Peyer's patch (tissue), 4 donors: ENCODE measurements at regions not wholly inside any gene's neighbourhood (a gene's known extent, or its start where the extent isn't known, plus 50 kb on each side); places are given as distances from the start of the nearest gene placed in this dataset.
"Not testable (repeated sequence)": the region's sequence is repeated elsewhere in the genome, so short reads cannot be mapped to it uniquely, and the experiment has no call there.

ENCODE experiments used
- DNase-seq, 3 donors: peaks; one replicate each; pipeline ENCODE4 v3.0.0-alpha.2; 2017 to 2019
- H3K27ac ChIP-seq, 4 donors: fragments of 200-600 bp; sonication (generic); one replicate each; pipeline ENCODE4 v1.5.1; 2016 to 2019
- H3K27me3 ChIP-seq, 2 donors: fragments of 200-600 bp; sonication (generic); one replicate each; pipeline ENCODE4 v1.5.1; 2019
- H3K36me3 ChIP-seq, 3 donors: fragments of 200-600 bp; sonication (generic); one replicate each; pipeline ENCODE4 v1.5.1; 2016 to 2019
- H3K4me1 ChIP-seq, 4 donors: fragments of 200-600 bp; sonication (generic); one replicate each; pipeline ENCODE4 v1.5.1; 2016 to 2019
- H3K4me3 ChIP-seq, 4 donors: fragments of 200-600 bp; sonication (generic); 1 replicate in 3 of 4; 2 replicates in 1 of 4; pipeline ENCODE4 v1.5.1; 2016 to 2019; ENCODE audit warnings: mild to moderate bottlenecking in 1 of 4
- H3K9me3 ChIP-seq, 4 donors: fragments of 200-600 bp; sonication (generic); one replicate each; pipeline ENCODE4 v1.5.1; 2016 to 2019; ENCODE audit warnings: mild to moderate bottlenecking in 1 of 4
- CTCF ChIP-seq, 6 experiments: fragments of 450-650 bp in 4 of 6; fragments of 200-600 bp in 2 of 6; sonication (generic) in 1 of 6; IDR thresholded peaks; one replicate each; pipeline ENCODE4 v1.5.1; 2017 to 2019; ENCODE audit warnings: antibody characterized with exemption in 6 of 6, mild to moderate bottlenecking in 3 of 6, moderate library complexity in 1 of 6
- POLR2A ChIP-seq, 2 donors: fragments of 450-650 bp; IDR thresholded peaks; one replicate each; pipeline ENCODE4 v1.5.1; 2017; ENCODE audit warnings: antibody characterized with exemption in 2 of 2, mild to moderate bottlenecking in 2 of 2, moderate library complexity in 2 of 2

- TF ChIP-seq POLR2A (IDR thresholded peaks at IDR 0.05) (no peak), CTCF (IDR thresholded peaks at IDR 0.05) (no peak)
- H3K36me3 ChIP-seq, result no peaks in the 10 kb centered on the region
- no peak overlapping the region for H3K27ac ChIP-seq
- H3K9me3 ChIP-seq, result peaks cover 0 to 4% (median 0%) of the 10 kb centered on the region in 4 donors
- no peak overlapping the region for H3K4me3 ChIP-seq
- no peaks in the 10 kb centered on the region for H3K4me1 ChIP-seq
- no peaks in the 10 kb centered on the region for H3K27me3 ChIP-seq
- no peak for DNase-seq
Observed at GRCh38 chr7:51827631-51828030, 511.0 kb upstream of the COBL start.

GRCh38 chr7:51824050-51824449 lies 507.4 kb upstream of the COBL start:
- no peaks in the 10 kb centered on the region for H3K27me3 ChIP-seq
- TF ChIP-seq CTCF (IDR thresholded peaks at IDR 0.05) (no peak), POLR2A (IDR thresholded peaks at IDR 0.05) (no peak)
- no peak overlapping the region for H3K27ac ChIP-seq
- H3K9me3 ChIP-seq, result no peaks in the 10 kb centered on the region
- no peak for DNase-seq
- no peak overlapping the region for H3K4me3 ChIP-seq
- H3K4me1 ChIP-seq, result no peaks in the 10 kb centered on the region
- no peaks in the 10 kb centered on the region for H3K36me3 ChIP-seq

GRCh38 chr7:51823437-51823836 lies 506.8 kb upstream of the COBL start:
- no peak overlapping the region for H3K4me3 ChIP-seq
- no peak for TF ChIP-seq POLR2A (IDR thresholded peaks at IDR 0.05)
- no peak for TF ChIP-seq CTCF (IDR thresholded peaks at IDR 0.05)
- no peaks in the 10 kb centered on the region for H3K36me3 ChIP-seq
- H3K4me1 ChIP-seq, result no peaks in the 10 kb centered on the region
- H3K27me3 ChIP-seq, result no peaks in the 10 kb centered on the region
- no peak overlapping the region for H3K27ac ChIP-seq
- no peak for DNase-seq
- H3K9me3 ChIP-seq, result no peaks in the 10 kb centered on the region

- no peak overlapping the region for H3K4me3 ChIP-seq
- no peaks in the 10 kb centered on the region for H3K36me3 ChIP-seq
- no peaks in the 10 kb centered on the region for H3K4me1 ChIP-seq
- H3K27ac ChIP-seq, result no peak overlapping the region
- no peak for TF ChIP-seq POLR2A (IDR thresholded peaks at IDR 0.05)
- TF ChIP-seq CTCF (IDR thresholded peaks at IDR 0.05), result no peak
- no peaks in the 10 kb centered on the region for H3K9me3 ChIP-seq
- DNase-seq, result no peak
- H3K27me3 ChIP-seq, result no peaks in the 10 kb centered on the region
Observed at GRCh38 chr7:51817694-51818225, 501.2 kb upstream of the COBL start.

GRCh38 chr7:51805783-51806431 lies 489.3 kb upstream of the COBL start:
- H3K27me3 ChIP-seq, H3K4me1 ChIP-seq, H3K4me3 ChIP-seq, H3K27ac ChIP-seq, DNase-seq, H3K36me3 ChIP-seq, H3K9me3 ChIP-seq: not testable (repeated sequence)

- DNase-seq, result no peak
- no peaks in the 10 kb centered on the region for H3K27me3 ChIP-seq
- no peak for TF ChIP-seq POLR2A (IDR thresholded peaks at IDR 0.05)
- TF ChIP-seq CTCF (IDR thresholded peaks at IDR 0.05), result no peak
- no peaks in the 10 kb centered on the region for H3K9me3 ChIP-seq
- no peaks in the 10 kb centered on the region for H3K36me3 ChIP-seq
- no peaks in the 10 kb centered on the region for H3K4me1 ChIP-seq
- no peak overlapping the region for H3K27ac ChIP-seq
- no peak overlapping the region for H3K4me3 ChIP-seq
Observed at GRCh38 chr7:51802718-51803117, 486.1 kb upstream of the COBL start.
